Muscle of leg (tissue), 3 donors: ENCODE measurements at regions not wholly inside any gene's neighbourhood (a gene's known extent, or its start where the extent isn't known, plus 50 kb on each side); places are given as distances from the start of the nearest gene placed in this dataset.
A peak's percentile ranks its signal among the peaks of the same experiment; 100 is the strongest.

ENCODE experiments used
- DNase-seq: peaks from one replicate; pipeline ENCODE4 v3.0.0; 2013
- H3K27ac ChIP-seq: one replicate; pipeline ENCODE4 v1.5.1; 2013; ENCODE audit warnings: mild to moderate bottlenecking, low read length, control low read depth
- H3K27me3 ChIP-seq: one replicate; pipeline ENCODE4 v1.6.1; 2013; ENCODE audit warnings: low read length; ENCODE audit not compliant: control insufficient read depth, insufficient read depth
- H3K36me3 ChIP-seq: one replicate; pipeline ENCODE4 v1.6.1; 2013; ENCODE audit warnings: low read length; ENCODE audit not compliant: control insufficient read depth, insufficient read depth
- H3K4me1 ChIP-seq: one replicate; pipeline ENCODE4 v1.6.1; 2013; ENCODE audit warnings: low read length; ENCODE audit not compliant: control insufficient read depth, insufficient read depth
- H3K4me3 ChIP-seq: one replicate; pipeline ENCODE4 v1.5.1; 2013; ENCODE audit warnings: low read length, control low read depth
- H3K9me3 ChIP-seq: replicated peaks from 2 replicates; pipeline ENCODE4 v1.6.1; 2013; ENCODE audit warnings: low read depth, low read length; ENCODE audit not compliant: control insufficient read depth
- WGBS: methylation state at CpG from one replicate; pipeline ENCODE4 v1.1.5; 2013; ENCODE audit warnings: missing lambda C conversion rate; ENCODE audit not compliant: insufficient coverage; 5-methylcytosine and 5-hydroxymethylcytosine counted together

GRCh38 chr1:118744420-118744819 lies 243.7 kb downstream of the TBX15 start:
- H3K9me3 ChIP-seq = no peaks in the 10 kb centered on the region
- peak; percentile 4 for DNase-seq
- H3K27me3 ChIP-seq = no peaks in the 10 kb centered on the region
- no peak overlapping the region for H3K4me3 ChIP-seq
- peak overlapping the region; percentile 29 for H3K27ac ChIP-seq
- no CpG with 5 or more reads among the region's 1 CpG for whole genome bisulfite sequencing
- H3K36me3 ChIP-seq = no peaks in the 10 kb centered on the region
- peaks cover 4% of the 10 kb centered on the region for H3K4me1 ChIP-seq

DNA sequence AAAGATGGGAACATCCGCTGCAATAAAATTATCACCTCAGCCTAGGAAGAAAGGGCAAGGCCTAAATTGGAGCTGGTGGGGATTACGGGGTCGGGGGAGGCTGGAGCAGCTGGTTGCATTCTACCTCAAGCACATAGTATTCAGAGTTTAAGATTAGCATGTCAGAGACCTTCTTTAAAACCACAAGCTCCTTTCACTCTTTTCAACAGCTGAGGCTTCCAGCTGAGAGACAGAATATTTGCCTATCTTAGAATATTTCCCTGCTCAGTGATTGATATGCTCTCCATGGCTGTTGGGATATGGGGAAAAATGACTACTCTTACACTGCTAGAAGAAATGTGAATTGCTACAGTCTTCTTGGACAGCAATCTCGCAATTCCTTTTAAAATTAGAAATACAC lies 248.6 kb downstream of the TBX15 start:
- DNase-seq = peak; percentile 30
- H3K27me3 ChIP-seq = no peaks in the 10 kb centered on the region

GRCh38 chr1:118736322-118736721 lies 251.8 kb downstream of the TBX15 start:
- no peaks in the 10 kb centered on the region for H3K9me3 ChIP-seq
- H3K4me1 ChIP-seq = peaks cover 9% of the 10 kb centered on the region
- H3K36me3 ChIP-seq = no peaks in the 10 kb centered on the region
- no peak overlapping the region for H3K4me3 ChIP-seq
- H3K27me3 ChIP-seq = no peaks in the 10 kb centered on the region
- peak; percentile 4 for DNase-seq
- H3K27ac ChIP-seq = peak overlapping the region; percentile 1
- 80% methylated on average over 1 of the region's 1 CpG for WGBS

More for the DNA sequence above, 248.6 kb downstream of the TBX15 start:
- no peak overlapping the region for H3K4me3 ChIP-seq
- H3K9me3 ChIP-seq = no peaks in the 10 kb centered on the region
- peaks cover 9% of the 10 kb centered on the region for H3K4me1 ChIP-seq
- H3K36me3 ChIP-seq = no peaks in the 10 kb centered on the region
- H3K27ac ChIP-seq = peak overlapping the region; percentile 63
- WGBS = no CpG with 5 or more reads among the region's 4 CpGs

GRCh38 chr1:118717893-118718292 lies 270.2 kb downstream of the TBX15 start:
- Histone ChIP-seq H3K4me1 (no peaks in the 10 kb centered on the region), H3K4me3 (no peak overlapping the region), H3K27me3 (no peaks in the 10 kb centered on the region), H3K27ac (peak overlapping the region; percentile 69), H3K9me3 (no peaks in the 10 kb centered on the region), H3K36me3 (no peaks in the 10 kb centered on the region)
- DNase-seq = peak; percentile 36
- no CpG with 5 or more reads among the region's 3 CpGs for WGBS

DNA sequence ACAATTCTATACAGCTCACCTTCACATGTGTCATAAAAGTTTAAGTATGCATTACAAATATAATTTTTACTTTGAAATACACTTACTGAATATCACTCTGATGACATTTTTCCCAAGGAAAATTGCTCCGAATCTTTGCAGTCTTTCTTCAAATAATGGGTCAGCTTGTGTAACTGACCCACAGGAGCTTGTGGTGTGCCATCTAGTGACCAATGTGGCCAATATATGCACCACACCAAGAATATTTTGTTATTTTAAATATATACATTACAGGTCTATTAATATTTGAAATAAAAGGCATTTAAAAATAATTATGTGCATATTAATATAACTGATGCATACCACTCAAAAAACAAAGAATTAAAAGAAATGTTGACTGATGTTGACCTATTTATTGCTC lies 271.4 kb downstream of the TBX15 start:
- WGBS = 57% methylated on average over 1 of the region's 1 CpG
- Histone ChIP-seq H3K4me1 (no peaks in the 10 kb centered on the region), H3K27me3 (no peaks in the 10 kb centered on the region), H3K4me3 (no peak overlapping the region), H3K36me3 (no peaks in the 10 kb centered on the region), H3K9me3 (no peaks in the 10 kb centered on the region), H3K27ac (no peak overlapping the region)
- DNase-seq = peak; percentile 15

GRCh38 chr1:118711356-118711755 lies 276.8 kb downstream of the TBX15 start:
- 20% methylated on average over 1 of the region's 2 CpGs for WGBS
- no peaks in the 10 kb centered on the region for H3K27me3 ChIP-seq
- no peaks in the 10 kb centered on the region for H3K4me1 ChIP-seq
- no peak overlapping the region for H3K4me3 ChIP-seq
- DNase-seq = no peak
- H3K9me3 ChIP-seq = no peaks in the 10 kb centered on the region
- H3K36me3 ChIP-seq = no peaks in the 10 kb centered on the region
- H3K27ac ChIP-seq = no peak overlapping the region

- Histone ChIP-seq H3K27me3 (no peaks in the 10 kb centered on the region), H3K36me3 (no peaks in the 10 kb centered on the region), H3K4me1 (no peaks in the 10 kb centered on the region), H3K4me3 (no peak overlapping the region), H3K9me3 (no peaks in the 10 kb centered on the region), H3K27ac (no peak overlapping the region)
- no CpG with 5 or more reads among the region's 2 CpGs for WGBS
- no peak for DNase-seq
Observed at GRCh38 chr1:118698911-118699310, 289.2 kb downstream of the TBX15 start.

DNA sequence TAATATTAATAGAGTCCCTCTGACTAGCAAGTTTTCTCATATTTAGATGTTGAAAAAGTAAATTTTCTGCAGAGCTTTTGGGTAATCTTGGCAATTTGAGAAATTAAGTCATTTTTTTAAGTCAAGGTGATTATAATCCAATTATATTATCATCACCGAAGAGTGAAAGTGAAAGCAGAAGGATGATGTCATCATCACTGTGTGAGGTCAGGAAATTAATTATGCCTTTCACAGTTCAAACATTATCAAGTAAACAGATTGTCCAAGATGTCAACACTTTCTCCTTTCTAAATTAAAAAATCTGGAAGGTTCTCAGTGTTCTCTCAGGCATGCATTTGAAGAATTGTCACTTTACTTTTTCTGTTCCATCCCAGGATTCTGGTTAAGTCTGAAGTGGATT lies 296.0 kb downstream of the TBX15 start:
- Histone ChIP-seq H3K27me3 (no peaks in the 10 kb centered on the region), H3K4me3 (no peak overlapping the region), H3K27ac (no peak overlapping the region), H3K36me3 (no peaks in the 10 kb centered on the region), H3K9me3 (no peaks in the 10 kb centered on the region), H3K4me1 (no peaks in the 10 kb centered on the region)
- no peak for DNase-seq
- WGBS = no CpG with 5 or more reads among the region's 1 CpG

DNA sequence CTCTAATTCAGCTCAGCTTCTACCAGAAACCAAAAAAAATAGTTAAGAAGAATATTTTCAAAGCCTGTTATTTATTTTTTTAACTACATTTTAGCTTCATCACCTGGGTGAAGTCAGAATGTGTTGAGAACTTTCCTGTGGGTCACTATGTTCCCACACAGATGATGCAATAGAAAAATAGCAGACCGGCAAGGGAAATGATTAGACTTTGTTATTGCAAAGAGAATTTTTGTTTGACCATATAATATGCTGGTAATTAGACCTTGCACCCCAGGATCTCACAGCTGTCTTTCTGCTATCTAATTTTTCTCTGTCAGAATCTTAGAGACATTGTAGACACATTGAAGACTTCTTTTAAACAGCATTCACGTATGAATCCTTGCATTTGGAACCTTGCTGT lies 299.3 kb downstream of the TBX15 start:
- Histone ChIP-seq H3K4me1 (no peaks in the 10 kb centered on the region), H3K36me3 (no peaks in the 10 kb centered on the region), H3K27me3 (no peaks in the 10 kb centered on the region), H3K9me3 (no peaks in the 10 kb centered on the region), H3K27ac (no peak overlapping the region), H3K4me3 (no peak overlapping the region)
- no peak for DNase-seq
- no CpG with 5 or more reads among the region's 2 CpGs for WGBS

DNA sequence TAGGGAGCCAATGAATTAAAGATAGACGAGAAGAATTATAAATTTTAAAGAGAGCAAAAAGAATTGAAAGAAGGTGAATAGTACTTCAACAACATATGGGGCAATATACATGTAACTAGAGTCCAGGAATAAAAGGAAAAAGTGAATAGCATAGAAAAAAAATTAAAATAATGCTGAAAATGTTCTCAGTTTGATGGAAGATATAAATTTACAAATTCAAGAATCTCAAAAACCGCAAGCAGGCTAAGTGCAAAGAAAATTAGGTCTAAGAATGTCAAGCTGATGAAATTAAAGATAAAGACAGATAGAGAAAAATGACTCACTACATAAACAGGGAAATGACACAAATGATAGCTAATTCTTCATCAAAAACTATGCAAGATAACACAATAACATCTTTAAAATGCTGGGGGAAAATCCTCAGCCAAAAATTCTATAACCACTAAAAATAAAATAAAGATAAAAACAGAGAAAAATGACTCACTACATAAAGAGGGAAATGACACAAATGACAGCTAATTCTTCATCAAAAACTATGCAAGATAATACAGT lies 326.3 kb downstream of the TBX15 start:
- no peaks in the 10 kb centered on the region for H3K36me3 ChIP-seq
- no peak overlapping the region for H3K4me3 ChIP-seq
- no peaks in the 10 kb centered on the region for H3K9me3 ChIP-seq
- DNase-seq = no peak
- WGBS = no CpG with 5 or more reads among the region's 2 CpGs
- H3K27ac ChIP-seq = no peak overlapping the region
- no peaks in the 10 kb centered on the region for H3K4me1 ChIP-seq
- H3K27me3 ChIP-seq = no peaks in the 10 kb centered on the region

DNA sequence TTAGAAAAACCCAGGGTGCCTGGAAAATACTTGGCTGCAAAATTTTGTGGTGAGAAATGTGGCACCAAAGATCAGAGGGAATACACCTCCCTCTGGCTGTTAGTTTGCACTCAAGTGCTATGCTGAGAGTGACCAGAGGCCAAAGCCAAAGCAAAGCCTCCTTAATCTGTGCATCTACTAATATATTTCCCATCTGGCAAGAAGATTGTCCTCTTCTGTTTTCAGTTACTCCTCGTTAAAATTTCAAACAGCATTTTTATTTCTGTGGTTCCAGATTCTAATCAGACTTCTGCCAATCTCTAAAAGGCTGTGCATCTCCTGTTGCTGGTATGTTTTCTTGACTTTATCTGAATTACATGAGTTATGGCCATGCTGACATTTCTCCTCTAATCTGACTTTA lies 327.4 kb downstream of the TBX15 start:
- no CpG with 5 or more reads among the region's 1 CpG for WGBS
- no peak overlapping the region for H3K4me3 ChIP-seq
- DNase-seq = no peak
- H3K27ac ChIP-seq = no peak overlapping the region
- no peaks in the 10 kb centered on the region for H3K4me1 ChIP-seq
- H3K9me3 ChIP-seq = no peaks in the 10 kb centered on the region
- no peaks in the 10 kb centered on the region for H3K27me3 ChIP-seq
- H3K36me3 ChIP-seq = no peaks in the 10 kb centered on the region
